Adrenal gland (tissue), 9 donors: ENCODE measurements at regions not wholly inside any gene's neighbourhood (a gene's known extent, or its start where the extent isn't known, plus 50 kb on each side); places are given as distances from the start of the nearest gene placed in this dataset.

Experiments
- DNase-seq, 7 donors: peaks; one replicate each; pipeline ENCODE4 v3.0.0-alpha.2; 2019 to 2020
- H3K27ac ChIP-seq, 5 donors: fragments of 200-600 bp; sonication (generic) in 4 of 5; 1 replicate in 3 of 5; 2 replicates in 2 of 5; pipeline versions ENCODE4 v1.5.1 to v1.8.0; 2016 to 2020; ENCODE audit warnings: mild to moderate bottlenecking in 1 of 5
- H3K27me3 ChIP-seq: fragments of 200-600 bp; 2 replicates; pipeline ENCODE4 v1.8.0; 2021
- H3K36me3 ChIP-seq, 2 donors: fragments of 200-600 bp; replicated peaks in 1 of 2; 1 replicate in 1 of 2; 2 replicates in 1 of 2; pipeline versions ENCODE4 v1.5.1 to v1.8.0; 2018 to 2022
- H3K4me1 ChIP-seq, 2 donors: fragments of 200-600 bp; replicated peaks in 1 of 2; 1 replicate in 1 of 2; 2 replicates in 1 of 2; pipeline versions ENCODE4 v1.5.1 to v1.8.0; 2018 to 2021
- H3K4me3 ChIP-seq, 4 donors: fragments of 200-600 bp; sonication (generic) in 3 of 4; one replicate each; pipeline ENCODE4 v1.5.1; 2016 to 2018
- H3K9me3 ChIP-seq, 3 donors: fragments of 200-600 bp; sonication (generic) in 1 of 3; replicated peaks in 1 of 3; 1 replicate in 2 of 3; 2 replicates in 1 of 3; pipeline versions ENCODE4 v1.5.1 to v1.8.0; 2016 to 2021
- POLR2A ChIP-seq, 2 donors: fragments of 450-650 bp; IDR thresholded peaks; one replicate each; pipeline ENCODE4 v1.6.1; 2017; ENCODE audit warnings: antibody characterized with exemption in 2 of 2, mild to moderate bottlenecking in 2 of 2, moderate library complexity in 1 of 2
- WGBS, 4 donors: extraction: QIAGEN DNeasy Blood & Tissue Kit in 2 of 4; methylation state at CpG; one replicate each; pipeline versions ENCODE4 v1.1.5 to v1.1.7; 2013 to 2017; 5-methylcytosine and 5-hydroxymethylcytosine counted together
- intact Hi-C, 2 donors: fragments of 100-400 bp; cut with DNase I; formaldehyde crosslinking; loops; one replicate each; pipeline versions ENCODE4 v1.14.1 to v1.15.0; 2022 to 2023
- TF ChIP-seq, protein P1 (sequence below), 6 experiments: fragments of 450-650 bp in 4 of 6; fragments of 200-600 bp in 2 of 6; sonication (generic) in 1 of 6; IDR thresholded peaks; 1 replicate in 5 of 6; 2 replicates in 1 of 6; pipeline versions ENCODE4 v1.5.1 to v1.8.0; 2016 to 2021; ENCODE audit warnings: antibody characterized with exemption in 6 of 6, mild to moderate bottlenecking in 2 of 6, moderate library complexity in 1 of 6
- donor health status: healthy with polysubstance abuse.
- donor health status: Bipolar disorder and iron deficiency.
- donor health status: DM: yes; HTN: yes; CAD: no.
- donor health status: DM: no; HTN: no; CAD: no.
- donor health status: DM: no; HTN: no; CAD: no.

DNA sequence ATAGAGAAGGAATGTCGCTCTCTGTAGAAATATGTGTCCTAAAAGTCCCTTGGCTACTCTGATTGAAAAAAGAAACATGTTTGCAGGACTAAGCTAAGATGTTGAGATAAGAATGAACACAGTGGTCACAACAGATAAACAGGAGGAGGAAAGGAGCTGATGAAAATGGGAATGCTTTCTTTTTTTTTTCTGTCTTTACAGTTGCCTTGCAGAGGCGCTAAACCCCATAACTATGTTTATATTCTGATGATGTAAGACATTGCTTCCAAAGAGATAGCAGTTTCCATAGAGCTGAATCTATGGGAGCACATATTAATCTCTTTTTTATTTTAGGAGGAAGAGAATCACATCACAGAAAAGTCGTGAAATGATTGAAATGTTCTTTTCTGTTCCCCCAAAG lies 153.5 kb upstream of the LYZL1 start:
- TF ChIP-seq POLR2A (IDR thresholded peaks at IDR 0.05): no peak
- TF ChIP-seq, protein P1, sequence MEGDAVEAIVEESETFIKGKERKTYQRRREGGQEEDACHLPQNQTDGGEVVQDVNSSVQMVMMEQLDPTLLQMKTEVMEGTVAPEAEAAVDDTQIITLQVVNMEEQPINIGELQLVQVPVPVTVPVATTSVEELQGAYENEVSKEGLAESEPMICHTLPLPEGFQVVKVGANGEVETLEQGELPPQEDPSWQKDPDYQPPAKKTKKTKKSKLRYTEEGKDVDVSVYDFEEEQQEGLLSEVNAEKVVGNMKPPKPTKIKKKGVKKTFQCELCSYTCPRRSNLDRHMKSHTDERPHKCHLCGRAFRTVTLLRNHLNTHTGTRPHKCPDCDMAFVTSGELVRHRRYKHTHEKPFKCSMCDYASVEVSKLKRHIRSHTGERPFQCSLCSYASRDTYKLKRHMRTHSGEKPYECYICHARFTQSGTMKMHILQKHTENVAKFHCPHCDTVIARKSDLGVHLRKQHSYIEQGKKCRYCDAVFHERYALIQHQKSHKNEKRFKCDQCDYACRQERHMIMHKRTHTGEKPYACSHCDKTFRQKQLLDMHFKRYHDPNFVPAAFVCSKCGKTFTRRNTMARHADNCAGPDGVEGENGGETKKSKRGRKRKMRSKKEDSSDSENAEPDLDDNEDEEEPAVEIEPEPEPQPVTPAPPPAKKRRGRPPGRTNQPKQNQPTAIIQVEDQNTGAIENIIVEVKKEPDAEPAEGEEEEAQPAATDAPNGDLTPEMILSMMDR (IDR thresholded peaks at IDR 0.05): no peak
- intact Hi-C loops: loop anchor here in 1 of 2 donors (10.0 kb wide), 1 partner anchor 471 kb away; no protein-coding TSS in a partner anchor

DNA sequence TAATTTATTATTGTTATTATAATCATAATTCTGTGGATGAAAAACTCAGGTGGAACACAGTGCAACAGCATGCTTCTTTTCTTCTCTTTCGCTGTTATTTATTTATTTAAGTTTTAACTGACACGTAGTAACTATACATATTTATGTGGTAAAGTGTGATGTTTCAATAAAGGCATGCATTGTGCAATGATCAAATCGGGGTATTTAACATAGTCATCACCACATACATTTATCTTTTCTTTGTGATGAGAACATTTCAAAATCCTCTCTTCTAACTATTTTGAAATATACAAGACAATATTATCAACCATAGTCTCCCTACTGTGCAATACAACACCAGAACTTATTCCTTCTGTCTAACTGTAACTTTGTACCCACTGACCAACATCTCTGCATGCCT lies 152.5 kb upstream of the LYZL1 start:
- intact Hi-C loops: loop anchor here in 1 of 2 donors (10.0 kb wide), 1 partner anchor 472 kb away; no protein-coding TSS in a partner anchor
- Histone ChIP-seq H3K27me3 (no peaks in the 10 kb centered on the region), H3K27ac (no peak overlapping the region), H3K4me1 (no peaks in the 10 kb centered on the region), H3K36me3 (no peaks in the 10 kb centered on the region), H3K4me3 (no peak overlapping the region), H3K9me3 (no peaks in the 10 kb centered on the region)
- DNase-seq: no peak
- TF ChIP-seq, protein P1 (IDR thresholded peaks at IDR 0.05): no peak
- no peak for TF ChIP-seq POLR2A (IDR thresholded peaks at IDR 0.05)
- 81 to 91% (median 87%) methylated on average over 3 of the region's 3 CpGs for WGBS, 4 donors

More for the DNA sequence above, 153.5 kb upstream of the LYZL1 start:
- Histone ChIP-seq H3K9me3 (no peaks in the 10 kb centered on the region), H3K36me3 (no peaks in the 10 kb centered on the region), H3K4me3 (no peak overlapping the region), H3K27me3 (no peaks in the 10 kb centered on the region), H3K27ac (no peak overlapping the region), H3K4me1 (no peaks in the 10 kb centered on the region)
- WGBS, 4 donors: 75 to 91% (median 86%) methylated on average over 3 of the region's 3 CpGs
- DNase-seq: no peak

DNA sequence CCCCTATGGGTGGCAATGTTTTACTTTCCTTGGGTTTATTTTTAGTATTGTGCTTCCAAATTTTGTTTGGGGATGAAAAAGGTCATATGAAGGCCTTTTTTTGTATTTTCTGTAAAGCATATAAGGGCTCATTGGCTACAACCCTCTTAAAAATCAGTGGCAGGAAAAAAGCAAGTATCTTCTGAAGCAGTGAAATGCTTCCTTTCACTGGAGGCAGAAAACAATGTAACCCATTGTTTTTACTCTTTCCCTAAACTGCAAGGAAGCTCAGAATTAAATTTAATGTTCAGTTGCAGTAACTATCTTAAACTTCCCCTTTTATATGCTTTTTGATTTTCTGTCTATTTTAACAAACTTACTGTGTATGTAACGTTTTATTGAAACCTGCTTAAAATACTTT lies 148.7 kb upstream of the LYZL1 start:
- WGBS, 4 donors: 53 to 59% (median 55%) methylated on average over 1 of the region's 1 CpG
- H3K27ac ChIP-seq: no peak overlapping the region
- no peaks in the 10 kb centered on the region for H3K9me3 ChIP-seq
- no peak for DNase-seq
- no peak overlapping the region for H3K4me3 ChIP-seq
- no peaks in the 10 kb centered on the region for H3K36me3 ChIP-seq
- TF ChIP-seq, protein P1 (IDR thresholded peaks at IDR 0.05): no peak
- TF ChIP-seq POLR2A (IDR thresholded peaks at IDR 0.05): no peak
- no peaks in the 10 kb centered on the region for H3K27me3 ChIP-seq
- no peaks in the 10 kb centered on the region for H3K4me1 ChIP-seq
- intact Hi-C loops: no loop called here

DNA sequence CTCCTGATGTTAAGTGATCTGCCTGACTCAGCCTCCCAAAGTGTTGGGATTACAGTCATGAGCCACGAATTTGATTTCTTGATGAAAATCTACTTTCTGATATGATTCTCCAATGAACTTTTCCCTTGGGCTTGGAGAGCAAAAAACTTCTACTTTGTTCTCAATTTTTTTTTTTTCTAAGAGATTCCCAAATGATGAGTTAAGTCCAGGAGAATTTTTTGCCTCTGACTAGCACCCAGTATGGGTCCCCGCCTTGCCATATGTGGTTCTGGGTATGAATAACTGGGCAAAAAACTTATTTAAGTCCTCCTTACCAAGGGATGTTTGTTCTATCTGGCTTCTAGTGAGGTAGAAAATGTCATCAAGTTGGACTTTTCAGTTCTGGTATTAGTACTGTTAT lies 147.9 kb upstream of the LYZL1 start:
- intact Hi-C loops: no loop called here
- Histone ChIP-seq H3K9me3 (no peaks in the 10 kb centered on the region), H3K27ac (no peak overlapping the region), H3K27me3 (no peaks in the 10 kb centered on the region), H3K36me3 (no peaks in the 10 kb centered on the region), H3K4me1 (no peaks in the 10 kb centered on the region), H3K4me3 (no peak overlapping the region)
- 76 to 86% (median 81%) methylated on average over 2 of the region's 2 CpGs for WGBS, 4 donors
- no peak for DNase-seq
- TF ChIP-seq, protein P1 (IDR thresholded peaks at IDR 0.05): no peak
